Right atrium auricular region (tissue), 2 donors: ENCODE measurements at regions not wholly inside any gene's neighbourhood (a gene's known extent, or its start where the extent isn't known, plus 50 kb on each side); places are given as distances from the start of the nearest gene placed in this dataset.

Experiments
- DNase-seq: peaks from one replicate; pipeline ENCODE4 v3.0.0-alpha.2; 2019; ENCODE audit warnings: low spot score
- H3K27ac ChIP-seq, 2 donors: fragments of 200-600 bp; sonication (generic); 1 replicate in 1 of 2; 2 replicates in 1 of 2; pipeline ENCODE4 v1.5.1; 2016 to 2019
- H3K27me3 ChIP-seq, 2 donors: fragments of 200-600 bp; sonication (generic); one replicate each; pipeline versions ENCODE4 v1.5.1 to v1.6.0; 2017 to 2019
- H3K36me3 ChIP-seq: fragments of 200-600 bp; sonication (generic); one replicate; pipeline ENCODE4 v1.5.1; 2016
- H3K4me1 ChIP-seq, 2 donors: fragments of 200-600 bp; sonication (generic); one replicate each; pipeline versions ENCODE4 v1.5.1 to v1.6.0; 2017 to 2019
- H3K4me3 ChIP-seq, 2 donors: fragments of 200-600 bp; sonication (generic); 1 replicate in 1 of 2; 2 replicates in 1 of 2; pipeline ENCODE4 v1.5.1; 2017 to 2019; ENCODE audit warnings: mild to moderate bottlenecking in 1 of 2, moderate library complexity in 1 of 2
- H3K9me3 ChIP-seq, 2 donors: fragments of 200-600 bp; sonication (generic); one replicate each; pipeline ENCODE4 v1.5.1; 2019
- TF ChIP-seq, protein P1 (sequence below), 2 donors: fragments of 200-600 bp; sonication (generic); IDR thresholded peaks; one replicate each; pipeline ENCODE4 v1.5.1; 2019; ENCODE audit warnings: antibody characterized with exemption in 2 of 2

DNA sequence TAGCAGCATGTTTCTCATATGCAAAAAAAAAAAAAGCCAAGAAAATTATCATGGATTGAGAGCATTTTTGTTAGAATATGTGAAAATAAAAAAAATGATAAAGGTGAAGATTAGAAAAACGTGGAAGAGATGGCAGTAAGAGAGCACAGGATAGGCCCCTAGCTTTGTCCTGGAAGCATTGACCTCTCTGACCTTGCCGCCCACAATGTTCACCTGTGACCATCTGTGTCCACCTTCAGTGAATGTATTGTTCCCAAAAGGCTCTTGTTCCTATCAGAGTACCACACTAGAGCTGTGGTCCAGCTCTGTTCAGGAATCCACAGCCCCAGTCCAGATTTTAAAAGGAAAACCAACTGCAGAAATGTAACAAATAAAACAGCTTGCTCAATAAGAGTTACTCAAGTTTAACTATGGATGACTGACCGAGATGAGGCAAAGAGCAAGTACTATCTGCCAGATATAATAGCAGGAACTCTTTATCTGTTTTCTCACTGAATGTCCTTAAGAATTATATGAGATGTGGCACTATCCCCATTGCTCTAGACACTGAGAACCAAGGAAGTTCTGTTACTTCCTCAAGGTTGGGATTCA, 287.7 kb upstream of the STXBP5 start:
- TF ChIP-seq, protein P1, sequence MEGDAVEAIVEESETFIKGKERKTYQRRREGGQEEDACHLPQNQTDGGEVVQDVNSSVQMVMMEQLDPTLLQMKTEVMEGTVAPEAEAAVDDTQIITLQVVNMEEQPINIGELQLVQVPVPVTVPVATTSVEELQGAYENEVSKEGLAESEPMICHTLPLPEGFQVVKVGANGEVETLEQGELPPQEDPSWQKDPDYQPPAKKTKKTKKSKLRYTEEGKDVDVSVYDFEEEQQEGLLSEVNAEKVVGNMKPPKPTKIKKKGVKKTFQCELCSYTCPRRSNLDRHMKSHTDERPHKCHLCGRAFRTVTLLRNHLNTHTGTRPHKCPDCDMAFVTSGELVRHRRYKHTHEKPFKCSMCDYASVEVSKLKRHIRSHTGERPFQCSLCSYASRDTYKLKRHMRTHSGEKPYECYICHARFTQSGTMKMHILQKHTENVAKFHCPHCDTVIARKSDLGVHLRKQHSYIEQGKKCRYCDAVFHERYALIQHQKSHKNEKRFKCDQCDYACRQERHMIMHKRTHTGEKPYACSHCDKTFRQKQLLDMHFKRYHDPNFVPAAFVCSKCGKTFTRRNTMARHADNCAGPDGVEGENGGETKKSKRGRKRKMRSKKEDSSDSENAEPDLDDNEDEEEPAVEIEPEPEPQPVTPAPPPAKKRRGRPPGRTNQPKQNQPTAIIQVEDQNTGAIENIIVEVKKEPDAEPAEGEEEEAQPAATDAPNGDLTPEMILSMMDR (IDR thresholded peaks at IDR 0.05) = no peak
- Histone ChIP-seq H3K36me3 (no peaks in the 10 kb centered on the region), H3K4me1 (peaks cover 0 to 8% of the 10 kb centered on the region in 2 donors), H3K4me3 (no peak overlapping the region), H3K9me3 (no peaks in the 10 kb centered on the region), H3K27me3 (no peaks in the 10 kb centered on the region), H3K27ac (no peak overlapping the region)
- DNase-seq = no peak

DNA sequence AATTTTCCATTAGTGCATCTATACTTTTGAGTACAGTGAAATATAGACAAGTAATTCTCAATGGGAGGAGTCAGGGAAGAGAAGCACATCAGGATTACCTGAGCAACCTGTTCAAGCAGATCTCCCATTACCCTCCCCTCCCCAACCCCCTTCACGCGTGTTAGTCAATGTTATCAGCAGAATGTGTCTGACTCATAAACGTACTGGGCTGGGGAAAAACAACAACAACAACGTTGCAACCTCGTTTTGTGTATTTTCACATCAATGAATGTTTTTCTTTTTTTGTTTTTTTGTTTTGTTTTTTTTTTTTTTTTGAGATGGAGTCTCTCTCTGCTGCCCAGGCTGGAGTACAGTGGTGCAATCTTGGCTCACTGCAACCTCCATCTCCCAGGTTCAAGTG, 287.0 kb upstream of the STXBP5 start:
- Histone ChIP-seq H3K9me3 (no peaks in the 10 kb centered on the region), H3K4me1 (peaks cover 0 to 8% of the 10 kb centered on the region in 2 donors), H3K27ac (no peak overlapping the region), H3K36me3 (no peaks in the 10 kb centered on the region), H3K4me3 (no peak overlapping the region), H3K27me3 (no peaks in the 10 kb centered on the region)
- DNase-seq = no peak
- TF ChIP-seq, protein P1 (IDR thresholded peaks at IDR 0.05) = no peak

DNA sequence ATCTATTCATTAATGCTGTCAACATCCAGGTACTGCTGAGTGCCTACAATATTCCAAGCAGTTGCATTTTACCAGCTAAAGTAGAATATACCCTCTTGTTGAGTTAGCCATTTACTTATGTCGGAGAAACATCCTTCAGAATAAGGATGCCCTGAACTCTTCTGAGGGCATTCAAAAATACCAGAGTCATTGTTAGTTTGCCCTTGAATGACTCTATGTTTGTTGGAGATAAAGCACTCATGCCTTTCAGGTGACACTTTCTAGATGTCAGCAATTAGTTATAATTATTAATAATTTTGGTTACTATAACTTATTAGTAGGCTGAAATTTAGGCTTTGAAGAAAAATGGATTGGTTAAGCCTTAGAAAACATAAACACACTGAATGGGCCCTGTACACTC, 286.2 kb upstream of the STXBP5 start:
- TF ChIP-seq, protein P1 (IDR thresholded peaks at IDR 0.05) = no peak
- no peaks in the 10 kb centered on the region for H3K9me3 ChIP-seq
- DNase-seq = no peak
- H3K4me3 ChIP-seq = no peak overlapping the region
- H3K27ac ChIP-seq = no peak overlapping the region
- no peaks in the 10 kb centered on the region for H3K36me3 ChIP-seq
- no peaks in the 10 kb centered on the region for H3K27me3 ChIP-seq
- H3K4me1 ChIP-seq = peaks cover 0 to 8% of the 10 kb centered on the region in 2 donors

DNA sequence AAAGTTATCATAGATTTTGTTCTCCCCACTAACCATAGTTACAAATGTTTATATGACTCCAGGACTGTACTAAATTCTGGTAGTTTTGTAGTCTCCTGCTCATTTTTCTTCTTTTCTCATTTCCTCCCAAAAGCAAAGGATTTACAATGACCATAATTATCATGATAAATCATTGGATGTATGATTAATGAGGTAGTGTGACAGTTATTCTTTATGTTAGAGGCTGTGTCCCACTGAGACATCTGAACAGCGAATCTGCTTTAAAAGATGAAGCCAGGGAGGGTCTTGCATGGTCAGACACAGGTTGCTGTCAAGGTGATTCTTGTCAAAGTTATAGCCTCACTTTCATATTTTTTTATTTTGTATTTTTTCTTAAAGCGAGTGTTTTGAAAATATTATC, 285.2 kb upstream of the STXBP5 start:
- peaks cover 0 to 8% of the 10 kb centered on the region in 2 donors for H3K4me1 ChIP-seq
- no peak overlapping the region for H3K4me3 ChIP-seq
- H3K36me3 ChIP-seq = no peaks in the 10 kb centered on the region
- H3K27me3 ChIP-seq = no peaks in the 10 kb centered on the region
- H3K27ac ChIP-seq = no peak overlapping the region
- TF ChIP-seq, protein P1 (IDR thresholded peaks at IDR 0.05) = no peak
- DNase-seq = no peak
- no peaks in the 10 kb centered on the region for H3K9me3 ChIP-seq

DNA sequence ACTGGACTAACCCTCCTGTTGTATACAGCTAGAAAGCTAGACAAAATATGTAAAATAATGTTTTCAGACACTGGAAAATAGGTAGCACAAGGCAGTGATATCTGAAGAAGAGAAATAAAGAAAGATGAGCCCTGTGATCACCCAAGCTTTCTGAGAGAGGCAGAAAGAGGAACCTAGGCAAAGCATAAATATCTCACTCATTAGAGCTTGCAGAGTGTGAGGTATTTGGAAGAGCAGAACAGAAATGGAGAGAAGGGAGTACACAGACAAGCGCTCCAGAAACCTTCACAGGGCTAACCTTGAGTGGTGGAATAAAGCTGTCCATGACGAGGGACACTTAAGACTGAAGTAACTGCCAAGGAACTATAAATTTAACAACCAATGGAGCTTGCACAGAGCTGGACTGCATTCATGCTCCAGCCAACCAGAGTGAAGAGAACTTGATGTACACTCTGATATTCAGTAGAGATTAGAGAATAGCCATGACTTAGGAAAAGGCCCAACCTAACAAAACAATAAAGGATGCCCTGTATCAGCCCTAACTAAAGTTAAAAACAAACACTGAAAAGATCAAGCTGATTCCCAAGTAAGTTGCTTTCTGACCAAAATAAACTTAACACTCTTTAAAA, 280.9 kb upstream of the STXBP5 start:
- DNase-seq = no peak
- Histone ChIP-seq H3K9me3 (no peaks in the 10 kb centered on the region), H3K4me3 (no peak overlapping the region), H3K27ac (no peak overlapping the region), H3K27me3 (no peaks in the 10 kb centered on the region), H3K36me3 (no peaks in the 10 kb centered on the region), H3K4me1 (no peaks in the 10 kb centered on the region)
- TF ChIP-seq, protein P1 (IDR thresholded peaks at IDR 0.05) = no peak

DNA sequence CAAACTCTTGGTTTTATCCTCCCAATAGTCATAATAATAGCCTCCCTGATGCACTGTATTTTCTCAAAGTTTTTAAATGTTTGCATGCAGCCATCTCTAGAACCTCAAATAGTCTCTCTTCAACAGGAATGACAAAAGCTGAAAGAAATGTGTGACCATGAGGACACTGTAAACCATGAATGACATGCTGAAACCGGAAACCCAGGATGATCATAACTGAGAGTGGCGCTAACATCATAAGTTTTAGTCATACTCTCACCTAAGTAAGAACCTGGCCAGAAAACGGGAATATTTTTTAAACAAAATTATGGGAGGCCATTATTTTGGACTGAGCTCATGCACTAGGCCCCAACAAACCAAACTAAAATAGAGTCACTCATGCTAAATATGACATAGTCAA, 278.4 kb upstream of the STXBP5 start:
- H3K36me3 ChIP-seq = no peaks in the 10 kb centered on the region
- DNase-seq = no peak
- H3K4me1 ChIP-seq = no peaks in the 10 kb centered on the region
- no peaks in the 10 kb centered on the region for H3K9me3 ChIP-seq
- no peak overlapping the region for H3K27ac ChIP-seq
- no peaks in the 10 kb centered on the region for H3K27me3 ChIP-seq
- TF ChIP-seq, protein P1 (IDR thresholded peaks at IDR 0.05) = no peak
- no peak overlapping the region for H3K4me3 ChIP-seq
